B cell (primary cell): ENCODE measurements at regions not wholly inside any gene's neighbourhood (a gene's known extent, or its start where the extent isn't known, plus 50 kb on each side); places are given as distances from the start of the nearest gene placed in this dataset.

Source experiments
- ATAC-seq: fragments of 200-7000 bp; cut with Tn5 transposase; one replicate; pipeline ENCODE4 v1.10.0; 2021; ENCODE audit warnings: low read depth, mild to moderate bottlenecking, moderate number of reproducible peaks, moderate library complexity
- CTCF ChIA-PET: fragments of 350-600 bp; sonication (Branson Sonifier 250); formaldehyde crosslinking; loops from one replicate; lab custom pipeline; 2021; ENCODE audit warnings: antibody characterized with exemption, inconsistent platforms; lab: Charles Lee
- POLR2A ChIA-PET: fragments of 350-600 bp; sonication (Branson Sonifier 250); formaldehyde crosslinking; loops from one replicate; lab custom pipeline; 2021; ENCODE audit warnings: antibody characterized with exemption; lab: Charles Lee
- DNase-seq: peaks from one replicate; pipeline ENCODE4 v3.0.0; 2013
- H2AFZ ChIP-seq: 2 replicates; pipeline ENCODE4 v1.6.1; 2012; ENCODE audit warnings: mild to moderate bottlenecking, low read depth, low read length; ENCODE audit not compliant: insufficient read depth, poor library complexity, severe bottlenecking
- H3K27ac ChIP-seq, 2 donors: 1 replicate in 1 of 2; 2 replicates in 1 of 2; pipeline ENCODE4 v1.5.1; 2012 to 2013; ENCODE audit warnings: low read length in 2 of 2, mild to moderate bottlenecking in 2 of 2, moderate library complexity in 1 of 2
- H3K27me3 ChIP-seq, 4 experiments: fragments of 200-600 bp in 1 of 4; sonication (generic) in 1 of 4; replicated peaks in 1 of 4; 1 replicate in 2 of 4; 2 replicates in 2 of 4; pipeline versions ENCODE4 v1.6.1 to v1.7.0; 2013 to 2016; ENCODE audit warnings: low read length in 3 of 4, mild to moderate bottlenecking in 2 of 4, mixed read lengths in 1 of 4, moderate library complexity in 1 of 4; ENCODE audit not compliant: insufficient read depth in 4 of 4, control insufficient read depth in 3 of 4; ENCODE audit errors: control extremely low read depth in 1 of 4
- H3K36me3 ChIP-seq, 2 experiments: replicated peaks in 1 of 2; 1 replicate in 1 of 2; 2 replicates in 1 of 2; pipeline versions ENCODE4 v1.6.1 to v1.7.1; 2013; ENCODE audit warnings: low read length in 1 of 2; ENCODE audit not compliant: insufficient read depth in 2 of 2, control insufficient read depth in 1 of 2; ENCODE audit errors: control extremely low read depth in 1 of 2, extremely low read depth in 1 of 2
- H3K4me1 ChIP-seq, 2 donors: fragments of 200-600 bp in 1 of 2; sonication (generic) in 1 of 2; 1 replicate in 1 of 2; 2 replicates in 1 of 2; pipeline versions ENCODE4 v1.5.1 to v1.6.1; 2013 to 2017; ENCODE audit warnings: low read length in 2 of 2; ENCODE audit not compliant: control insufficient read depth in 2 of 2, insufficient read depth in 2 of 2
- H3K4me2 ChIP-seq: replicated peaks from 2 replicates; pipeline ENCODE3; 2012; ENCODE audit warnings: mild to moderate bottlenecking, low read depth, low read length; ENCODE audit not compliant: poor library complexity, severe bottlenecking
- H3K4me3 ChIP-seq, 5 experiments: fragments of 200-600 bp in 1 of 5; sonication (generic) in 1 of 5; 1 replicate in 3 of 5; 2 replicates in 2 of 5; pipeline versions ENCODE4 v1.5.1 to v1.7.0; 2011 to 2016; ENCODE audit warnings: low read length in 4 of 5, mild to moderate bottlenecking in 4 of 5, low read depth in 2 of 5, control low read depth in 1 of 5, moderate library complexity in 1 of 5; ENCODE audit not compliant: insufficient read depth in 1 of 5; ENCODE audit errors: control extremely low read depth in 1 of 5, extremely low read depth in 1 of 5
- H3K79me2 ChIP-seq: fragments of 200-600 bp; sonication (generic); one replicate; pipeline ENCODE4 v1.6.0; 2016; ENCODE audit warnings: low read length; ENCODE audit not compliant: control insufficient read depth, insufficient read depth
- H3K9ac ChIP-seq: fragments of 200-600 bp; sonication (generic); 2 replicates; pipeline ENCODE4 v1.6.1; 2017; ENCODE audit warnings: mild to moderate bottlenecking, low read length, moderate library complexity
- H3K9me3 ChIP-seq, 3 donors: one replicate each; pipeline versions ENCODE4 v1.6.1 to v1.7.1; 2013; ENCODE audit warnings: low read length in 2 of 3; ENCODE audit not compliant: control insufficient read depth in 2 of 3, insufficient read depth in 1 of 3; ENCODE audit errors: control extremely low read depth in 1 of 3
- H4K20me1 ChIP-seq: 2 replicates; pipeline ENCODE4 v1.6.0; 2012; ENCODE audit warnings: mild to moderate bottlenecking, low read length; ENCODE audit not compliant: insufficient read depth, control insufficient read depth, poor library complexity, severe bottlenecking
- H3K27ac Mint-ChIP-seq: one replicate; pipeline ENCODE4 v1.8.0; 2021; ENCODE audit warnings: mixed read lengths
- H3K27me3 Mint-ChIP-seq: one replicate; pipeline ENCODE4 v1.8.0; 2021; ENCODE audit warnings: mixed read lengths
- H3K4me1 Mint-ChIP-seq: one replicate; pipeline ENCODE4 v1.8.0; 2021; ENCODE audit warnings: mixed read lengths
- H3K4me3 Mint-ChIP-seq: one replicate; pipeline ENCODE4 v1.8.0; 2021; ENCODE audit warnings: mixed read lengths
- H3K9me3 Mint-ChIP-seq: one replicate; pipeline ENCODE4 v1.8.0; 2022; ENCODE audit warnings: mixed read lengths; ENCODE audit not compliant: insufficient read depth
- EZH2 ChIP-seq: IDR thresholded peaks from 2 replicates; pipeline ENCODE4 v1.6.1; 2012; ENCODE audit warnings: borderline replicate concordance, low read depth, mild to moderate bottlenecking, moderate library complexity, low read length; ENCODE audit not compliant: insufficient read depth, poor library complexity, severe bottlenecking
- WGBS: methylation state at CpG from one replicate; pipeline ENCODE4 v1.1.5; 2013; ENCODE audit warnings: missing lambda C conversion rate; ENCODE audit not compliant: insufficient coverage; 5-methylcytosine and 5-hydroxymethylcytosine counted together
- intact Hi-C: fragments of 100-400 bp; cut with micrococcal nuclease; formaldehyde crosslinking; loops from one replicate; pipeline ENCODE4 v1.10.0; 2022
- TF ChIP-seq, protein P1 (sequence below): fragments of 200-600 bp; IDR thresholded peaks from one replicate; pipeline ENCODE4 v1.8.0; 2022; ENCODE audit warnings: antibody characterized with exemption, mild to moderate bottlenecking

DNA sequence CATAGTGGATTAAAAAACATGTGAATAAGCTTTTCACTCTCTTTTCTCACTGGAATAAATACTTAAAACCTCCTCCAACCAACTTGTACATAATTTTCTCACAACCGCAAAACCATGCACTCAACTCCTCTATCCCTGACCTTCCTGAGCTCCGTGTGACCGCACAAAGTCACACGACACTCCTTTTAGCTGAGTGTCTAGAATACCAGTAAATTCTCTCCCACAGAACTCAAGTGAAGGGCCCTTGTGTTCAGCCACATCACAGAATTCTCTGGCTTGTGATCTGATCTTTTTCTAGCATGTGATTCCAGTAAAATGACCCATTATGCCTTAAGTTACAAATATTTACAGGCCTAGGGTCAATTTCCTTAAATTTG is 91.2 kb upstream of the ARL4C start:
- H3K4me1 ChIP-seq, result no peaks in the 10 kb centered on the region
- no peak for ATAC-seq

DNA sequence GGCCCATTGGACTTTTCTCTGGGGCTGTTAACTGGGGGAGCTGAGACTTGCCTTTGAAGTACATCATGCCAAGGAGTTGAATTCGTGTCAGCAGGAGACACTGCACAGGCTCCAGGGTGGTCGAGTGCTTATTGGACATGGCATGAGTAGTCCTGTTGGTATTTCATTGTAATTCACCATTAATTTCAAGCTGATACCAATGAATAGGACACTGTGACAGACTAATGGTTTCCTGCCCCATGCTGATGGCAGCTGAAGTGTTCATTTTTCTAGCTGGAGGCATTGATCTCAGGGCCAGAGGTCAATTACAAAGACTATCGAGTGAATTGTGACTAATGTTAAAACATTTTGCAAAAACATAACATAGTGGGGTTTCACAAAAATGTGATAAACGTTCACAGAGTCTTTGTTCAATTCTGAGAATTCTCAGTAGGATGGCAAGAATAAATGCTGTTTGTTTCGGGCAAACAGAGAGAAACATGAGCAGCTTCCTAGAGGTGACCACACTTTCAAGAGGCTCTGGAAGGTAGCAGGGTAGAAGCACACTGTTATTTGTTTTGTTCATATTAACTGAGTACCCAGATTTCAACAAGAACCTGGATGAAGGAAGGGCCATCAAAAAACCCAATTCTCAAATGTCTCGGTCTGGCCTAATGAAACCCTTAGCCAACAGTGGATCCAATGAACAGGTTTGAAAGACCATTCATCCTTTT is 90.6 kb upstream of the ARL4C start:
- Histone ChIP-seq H3K9me3 (no peaks in the 10 kb centered on the region), H3K27me3 (no peaks in the 10 kb centered on the region), H3K36me3 (no peaks in the 10 kb centered on the region), H3K9ac (no peak overlapping the region), H3K4me3 (no peak overlapping the region), H4K20me1 (no peaks in the 10 kb centered on the region), H2AFZ (no peak overlapping the region), H3K27ac (no peak overlapping the region), H3K4me1 (no peaks in the 10 kb centered on the region), H3K79me2 (no peaks in the 10 kb centered on the region), H3K4me2 (no peak overlapping the region)
- Mint-ChIP-seq H3K27ac (no peak overlapping the region), H3K4me1 (no peaks in the 10 kb centered on the region), H3K27me3 (peaks cover 15% of the 10 kb centered on the region), H3K4me3 (no peak overlapping the region), H3K9me3 (no peaks in the 10 kb centered on the region)
- TF ChIP-seq, protein P1, sequence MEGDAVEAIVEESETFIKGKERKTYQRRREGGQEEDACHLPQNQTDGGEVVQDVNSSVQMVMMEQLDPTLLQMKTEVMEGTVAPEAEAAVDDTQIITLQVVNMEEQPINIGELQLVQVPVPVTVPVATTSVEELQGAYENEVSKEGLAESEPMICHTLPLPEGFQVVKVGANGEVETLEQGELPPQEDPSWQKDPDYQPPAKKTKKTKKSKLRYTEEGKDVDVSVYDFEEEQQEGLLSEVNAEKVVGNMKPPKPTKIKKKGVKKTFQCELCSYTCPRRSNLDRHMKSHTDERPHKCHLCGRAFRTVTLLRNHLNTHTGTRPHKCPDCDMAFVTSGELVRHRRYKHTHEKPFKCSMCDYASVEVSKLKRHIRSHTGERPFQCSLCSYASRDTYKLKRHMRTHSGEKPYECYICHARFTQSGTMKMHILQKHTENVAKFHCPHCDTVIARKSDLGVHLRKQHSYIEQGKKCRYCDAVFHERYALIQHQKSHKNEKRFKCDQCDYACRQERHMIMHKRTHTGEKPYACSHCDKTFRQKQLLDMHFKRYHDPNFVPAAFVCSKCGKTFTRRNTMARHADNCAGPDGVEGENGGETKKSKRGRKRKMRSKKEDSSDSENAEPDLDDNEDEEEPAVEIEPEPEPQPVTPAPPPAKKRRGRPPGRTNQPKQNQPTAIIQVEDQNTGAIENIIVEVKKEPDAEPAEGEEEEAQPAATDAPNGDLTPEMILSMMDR, result no peak
- TF ChIP-seq EZH2, result no peak
- CTCF ChIA-PET, result no interaction called here
- POLR2A ChIA-PET, result no interaction called here
- 100% methylated on average over 1 of the region's 6 CpGs for WGBS
- ATAC-seq, result no peak
- DNase-seq, result no peak
- intact Hi-C loops, result no loop called here

More for the DNA sequence above, 91.2 kb upstream of the ARL4C start:
- Mint-ChIP-seq H3K27me3 (peaks cover 15% of the 10 kb centered on the region), H3K9me3 (no peaks in the 10 kb centered on the region), H3K4me1 (no peaks in the 10 kb centered on the region), H3K27ac (no peak overlapping the region), H3K4me3 (no peak overlapping the region)
- no peak overlapping the region for H3K4me3 ChIP-seq
- no peak overlapping the region for H3K4me2 ChIP-seq
- TF ChIP-seq, protein P1, result no peak
- no peak for TF ChIP-seq EZH2
- no peaks in the 10 kb centered on the region for H3K36me3 ChIP-seq
- no peaks in the 10 kb centered on the region for H3K79me2 ChIP-seq
- H2AFZ ChIP-seq, result no peak overlapping the region
- intact Hi-C loops, result no loop called here
- CTCF ChIA-PET, result no interaction called here
- no peaks in the 10 kb centered on the region for H4K20me1 ChIP-seq
- POLR2A ChIA-PET, result no interaction called here
- no peak for DNase-seq
- WGBS, result 98% methylated on average over 4 of the region's 4 CpGs
- no peaks in the 10 kb centered on the region for H3K9me3 ChIP-seq
- no peak overlapping the region for H3K9ac ChIP-seq
- no peaks in the 10 kb centered on the region for H3K27me3 ChIP-seq
- H3K27ac ChIP-seq, result no peak overlapping the region
